PC-3 (cell line): ENCODE measurements at regions not wholly inside any gene's neighbourhood (a gene's known extent, or its start where the extent isn't known, plus 50 kb on each side); places are given as distances from the start of the nearest gene placed in this dataset.

Experiments
- ATAC-seq: fragments of 200-7000 bp; cut with Tn5 transposase; 2 replicates; pipeline ENCODE4 v1.9.1; 2020; ENCODE audit warnings: mild to moderate bottlenecking, moderate library complexity
- BruUV-seq: library from RNA; stranded (reverse); fragments of 400-500 nt; replicated peaks from 2 replicates; lab custom pipeline; 2021; lab: Mats Ljungman, UMichigan
- CTCF ChIA-PET: fragments of 300-600 bp; sonication (Branson Sonifier 250); formaldehyde crosslinking; loops from one replicate; lab custom pipeline; 2022; ENCODE audit warnings: antibody characterized with exemption; lab: Charles Lee
- POLR2A ChIA-PET: fragments of 300-600 bp; sonication (Branson Sonifier 250); formaldehyde crosslinking; loops from one replicate; lab custom pipeline; 2022; ENCODE audit warnings: antibody characterized with exemption; ENCODE audit not compliant: unreplicated experiment; lab: Charles Lee
- DNase-seq: peaks from one replicate; pipeline ENCODE4 v3.0.0-alpha.2; 2015
- H2AFZ ChIP-seq: fragments of 300-600 bp; sonication (generic); 2 replicates; pipeline ENCODE4 v1.6.0; 2016; ENCODE audit warnings: antibody characterized with exemption, low read length
- H3F3A ChIP-seq: fragments of 300-600 bp; sonication (generic); one replicate; pipeline ENCODE4 v1.6.0; 2017; ENCODE audit warnings: antibody characterized with exemption, low read length, control low read depth, mild to moderate bottlenecking; ENCODE audit not compliant: unreplicated experiment
- H3K27ac ChIP-seq: fragments of 300-600 bp; sonication (generic); 2 replicates; pipeline ENCODE4 v1.5.1; 2016; ENCODE audit warnings: mild to moderate bottlenecking, low read length
- H3K27me3 ChIP-seq: fragments of 300-600 bp; sonication (generic); 2 replicates; pipeline ENCODE4 v1.6.1; 2016; ENCODE audit warnings: low read length, mixed read lengths
- H3K36me3 ChIP-seq: fragments of 300-600 bp; sonication (generic); 2 replicates; pipeline ENCODE4 v1.6.1; 2016; ENCODE audit warnings: low read depth, mixed run types, low read length, mixed read lengths
- H3K4me1 ChIP-seq: fragments of 300-600 bp; sonication (generic); 2 replicates; pipeline ENCODE4 v1.5.1; 2016; ENCODE audit warnings: low read length; ENCODE audit not compliant: insufficient read depth
- H3K4me2 ChIP-seq: fragments of 300-600 bp; sonication (generic); 2 replicates; pipeline ENCODE4 v1.6.0; 2016; ENCODE audit warnings: low read length
- H3K4me3 ChIP-seq: fragments of 300-600 bp; sonication (generic); 2 replicates; pipeline ENCODE4 v1.5.1; 2016; ENCODE audit warnings: mild to moderate bottlenecking, low read length, mixed read lengths
- H3K79me2 ChIP-seq: fragments of 300-600 bp; sonication (generic); 2 replicates; pipeline ENCODE4 v1.6.1; 2017; ENCODE audit warnings: low read length, mixed read lengths
- H3K9ac ChIP-seq: fragments of 300-600 bp; sonication (generic); 2 replicates; pipeline ENCODE4 v1.6.0; 2016; ENCODE audit warnings: mild to moderate bottlenecking, low read length
- H3K9me2 ChIP-seq: fragments of 300-600 bp; sonication (generic); replicated peaks from 2 replicates; pipeline ENCODE4 v1.6.1; 2016; ENCODE audit warnings: mixed run types, low read length, mixed read lengths
- H3K9me3 ChIP-seq: fragments of 300-600 bp; sonication (generic); 2 replicates; pipeline ENCODE4 v1.6.1; 2016; ENCODE audit warnings: low read length, mixed read lengths
- H4K20me1 ChIP-seq: fragments of 300-600 bp; sonication (generic); 2 replicates; pipeline ENCODE4 v1.6.1; 2016; ENCODE audit warnings: low read length, mixed read lengths
- CTCF ChIP-seq: fragments of 300-600 bp; sonication (generic); conservative IDR thresholded peaks from 2 replicates; pipeline ENCODE4 v1.5.1; 2017; ENCODE audit warnings: antibody characterized with exemption, low read depth, mild to moderate bottlenecking, low read length
- EZH2 ChIP-seq: fragments of 300-600 bp; sonication (generic); IDR thresholded peaks from one replicate; pipeline ENCODE4 v1.6.1; 2017; ENCODE audit warnings: antibody characterized with exemption, mild to moderate bottlenecking, low read length; ENCODE audit not compliant: unreplicated experiment
- EZH2phosphoT487 ChIP-seq: fragments of 300-600 bp; sonication (generic); IDR thresholded peaks from 2 replicates; pipeline ENCODE4 v1.6.1; 2018; ENCODE audit warnings: mild to moderate bottlenecking, antibody characterized with exemption, low read length, borderline replicate concordance
- intact Hi-C: fragments of 100-400 bp; cut with micrococcal nuclease; formaldehyde crosslinking; loops from 2 replicates; pipeline ENCODE4 v1.9.0; 2023

- ATAC-seq, result peak; percentile 56
Measured at GRCh38 chr18:56257205-56257604, 381.2 kb downstream of the TXNL1 start.

GRCh38 chr18:56256659-56257058 is 381.7 kb downstream of the TXNL1 start:
- BruUV-seq, result no TSS peak
- no peaks in the 10 kb centered on the region for H3K27me3 ChIP-seq
- intact Hi-C loops, result no loop called here
- H3K4me1 ChIP-seq, result peaks cover 5% of the 10 kb centered on the region; the same call in 1 of the 2 replicates
- no peaks in the 10 kb centered on the region for H3K36me3 ChIP-seq
- no peak overlapping the region for H3K27ac ChIP-seq
- ChIA-PET CTCF (interaction anchor here (0.6 kb wide), 1 partner anchor 168 kb away, joined by 3 read pairs; no protein-coding TSS in a partner anchor), POLR2A (no interaction called here)
- ATAC-seq (no peak), DNase-seq (no peak)
- H3F3A ChIP-seq, result no peaks in the 10 kb centered on the region
- TF ChIP-seq EZH2phosphoT487, result no peak
- TF ChIP-seq EZH2, result no peak
- TF ChIP-seq CTCF, result no peak
- H4K20me1 ChIP-seq, result no peaks in the 10 kb centered on the region
- no peaks in the 10 kb centered on the region for H3K9me2 ChIP-seq
- no peak overlapping the region for H3K9ac ChIP-seq
- H2AFZ ChIP-seq, result no peak overlapping the region
- no peak overlapping the region for H3K4me2 ChIP-seq
- no peaks in the 10 kb centered on the region for H3K79me2 ChIP-seq
- H3K9me3 ChIP-seq, result no peaks in the 10 kb centered on the region
- no peak overlapping the region for H3K4me3 ChIP-seq

More at GRCh38 chr18:56257205-56257604, 381.2 kb downstream of the TXNL1 start:
- POLR2A ChIA-PET, result no interaction called here
- H2AFZ ChIP-seq, result no peak overlapping the region
- 0 out of 2 replicates have a peak overlapping the region, but pooled peaks have one; percentile 5 for H3K4me2 ChIP-seq
- CTCF ChIA-PET, result no interaction called here
- no peak overlapping the region for H3K9ac ChIP-seq
- intact Hi-C loops, result no loop called here
- no peak overlapping the region for H3K4me3 ChIP-seq
- no peaks in the 10 kb centered on the region for H3K9me2 ChIP-seq
- peaks cover 5% of the 10 kb centered on the region; the same call in 1 of the 2 replicates for H3K4me1 ChIP-seq
- TF ChIP-seq EZH2 (no peak), EZH2phosphoT487 (no peak), CTCF (no peak)
- H4K20me1 ChIP-seq, result no peaks in the 10 kb centered on the region
- no peaks in the 10 kb centered on the region for H3F3A ChIP-seq
- H3K36me3 ChIP-seq, result no peaks in the 10 kb centered on the region
- H3K79me2 ChIP-seq, result no peaks in the 10 kb centered on the region
- H3K27me3 ChIP-seq, result no peaks in the 10 kb centered on the region
- peak; percentile 55 for DNase-seq
- BruUV-seq, result no TSS peak
- no peak overlapping the region for H3K27ac ChIP-seq
- H3K9me3 ChIP-seq, result no peaks in the 10 kb centered on the region

GRCh38 chr18:56255381-56255780 is 383.0 kb downstream of the TXNL1 start:
- no peaks in the 10 kb centered on the region for H4K20me1 ChIP-seq
- ATAC-seq, result no peak
- BruUV-seq, result no TSS peak
- H3K4me1 ChIP-seq, result peaks cover 5% of the 10 kb centered on the region; the same call in 1 of the 2 replicates
- intact Hi-C loops, result no loop called here
- no peak overlapping the region for H3K9ac ChIP-seq
- no peaks in the 10 kb centered on the region for H3K9me2 ChIP-seq
- no peak overlapping the region for H3K27ac ChIP-seq
- H3F3A ChIP-seq, result no peaks in the 10 kb centered on the region
- H2AFZ ChIP-seq, result no peak overlapping the region
- H3K36me3 ChIP-seq, result no peaks in the 10 kb centered on the region
- no peaks in the 10 kb centered on the region for H3K79me2 ChIP-seq
- POLR2A ChIA-PET, result no interaction called here
- H3K4me3 ChIP-seq, result no peak overlapping the region
- no peaks in the 10 kb centered on the region for H3K9me3 ChIP-seq
- no peak overlapping the region for H3K4me2 ChIP-seq
- CTCF ChIA-PET, result no interaction called here
- DNase-seq, result no peak
- no peaks in the 10 kb centered on the region for H3K27me3 ChIP-seq
- TF ChIP-seq CTCF, result no peak
- no peak for TF ChIP-seq EZH2phosphoT487
- TF ChIP-seq EZH2, result no peak
